ENCODE measurements at regions not wholly inside any gene's neighbourhood (a gene's known extent, or its start where the extent isn't known, plus 50 kb on each side); places are given as distances from the start of the nearest gene placed in this dataset.

DNA sequence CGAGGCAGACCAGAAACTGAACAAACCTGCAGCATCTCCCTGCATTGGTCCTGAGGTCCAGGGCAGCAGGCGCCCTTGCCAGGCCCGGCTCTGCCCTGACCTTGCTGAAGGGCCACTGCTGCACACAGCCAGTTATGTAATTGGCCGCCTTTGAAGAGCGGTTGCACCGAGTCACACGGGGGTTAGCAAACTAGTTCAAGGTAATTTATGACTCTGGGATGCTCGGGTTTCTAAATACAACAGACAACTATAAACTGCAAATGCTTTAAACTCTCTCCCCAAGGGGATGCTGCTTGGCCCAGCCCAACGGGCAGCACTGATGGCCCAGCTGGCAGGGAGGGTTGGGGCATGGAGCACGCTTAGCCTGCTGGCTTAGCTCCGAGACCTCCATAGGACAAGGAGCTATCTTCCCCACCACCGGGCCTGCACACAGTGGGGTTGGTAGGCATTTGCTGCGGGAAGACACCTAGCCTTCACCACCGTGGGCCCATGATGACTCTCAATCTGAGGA is 60.3 kb upstream of the IQSEC1 start:
- DNase-seq, result no peak

DNA sequence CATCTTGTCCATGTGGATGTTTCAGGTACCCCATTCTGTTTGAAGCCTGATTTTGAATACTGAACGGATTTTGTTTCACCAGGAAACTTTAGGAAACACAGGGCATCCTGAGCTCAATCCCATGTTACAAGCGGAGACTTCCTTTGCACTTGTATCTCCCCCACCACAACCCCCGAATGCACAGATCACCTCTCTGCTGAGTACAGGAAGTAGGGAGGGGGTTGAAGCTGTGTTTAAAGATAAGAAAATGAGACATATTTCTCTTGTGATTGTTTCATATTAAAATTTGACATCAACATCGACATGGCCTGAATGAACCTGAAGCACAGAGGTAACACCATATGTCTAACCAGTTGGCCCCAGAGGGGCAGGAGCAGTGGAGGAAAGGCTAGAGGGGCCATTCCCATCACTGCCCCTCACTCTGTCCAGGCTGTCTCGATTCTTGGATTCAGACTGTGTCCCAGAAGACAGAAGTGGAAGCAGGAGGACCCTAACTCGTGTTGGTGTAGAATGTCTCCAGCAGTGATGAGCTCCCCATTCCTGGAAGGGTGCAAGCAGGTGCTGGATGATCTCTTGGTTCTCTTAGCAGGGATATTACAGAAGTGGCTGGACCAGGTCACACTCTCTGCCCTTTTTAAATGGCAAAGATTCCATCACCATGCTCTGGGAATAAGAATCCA is 59.6 kb upstream of the IQSEC1 start:
- DNase-seq, result no peak

DNA sequence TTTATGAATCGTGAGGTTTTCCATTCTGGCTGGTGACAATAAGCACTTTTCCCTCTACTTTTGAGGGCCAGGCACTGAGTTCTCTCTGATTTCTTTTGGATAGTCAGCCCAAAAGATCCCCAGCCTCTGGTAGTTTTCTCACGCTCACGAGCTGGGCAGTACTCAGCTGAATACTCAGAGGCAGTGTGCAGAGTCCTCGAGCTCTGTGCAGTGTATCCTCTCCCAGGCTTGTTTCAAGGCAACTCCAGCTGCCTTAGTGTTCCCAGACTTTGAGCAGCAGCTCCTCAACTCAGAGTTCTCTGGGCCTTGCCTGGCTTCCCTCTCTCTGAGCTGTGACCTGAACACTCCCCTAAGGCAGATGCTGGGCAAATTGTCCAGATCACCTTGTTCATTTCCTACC is 59.1 kb upstream of the IQSEC1 start:
- no peak for DNase-seq

DNA sequence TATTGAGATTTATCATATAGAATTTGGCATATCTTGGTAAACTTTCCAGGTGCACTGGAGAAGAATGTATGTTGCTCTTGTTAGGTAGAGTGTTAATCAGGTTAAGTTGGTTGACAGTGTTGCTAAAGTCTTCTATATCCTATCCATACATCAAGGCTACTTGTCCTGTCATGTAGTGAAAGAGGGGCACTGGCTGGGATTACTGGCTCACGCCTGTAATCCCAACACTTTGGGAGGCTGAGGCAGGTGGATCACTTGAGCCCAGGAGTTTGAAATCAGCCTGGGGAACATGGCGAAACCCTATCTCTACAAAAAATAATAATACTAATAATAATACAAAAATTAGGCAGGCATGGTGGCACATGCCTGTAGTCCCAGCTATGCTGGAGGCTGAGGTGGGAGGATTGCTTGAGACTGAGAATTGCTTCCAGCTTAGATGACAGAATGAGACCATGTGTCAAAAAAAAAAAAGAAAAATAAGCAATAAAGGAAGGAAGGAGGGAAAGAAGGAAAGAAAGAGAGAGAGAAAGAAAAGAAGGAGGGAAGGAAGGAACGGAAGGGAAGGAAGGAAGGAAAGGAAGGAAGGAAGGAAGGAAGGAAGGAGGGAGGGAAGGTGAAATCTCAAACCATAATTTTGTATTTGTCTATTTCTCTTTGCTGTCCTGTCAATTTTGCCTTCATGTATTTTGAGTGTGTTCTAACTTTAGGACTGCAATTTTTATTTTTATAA is 57.4 kb upstream of the IQSEC1 start:
- DNase-seq, result no peak

DNA sequence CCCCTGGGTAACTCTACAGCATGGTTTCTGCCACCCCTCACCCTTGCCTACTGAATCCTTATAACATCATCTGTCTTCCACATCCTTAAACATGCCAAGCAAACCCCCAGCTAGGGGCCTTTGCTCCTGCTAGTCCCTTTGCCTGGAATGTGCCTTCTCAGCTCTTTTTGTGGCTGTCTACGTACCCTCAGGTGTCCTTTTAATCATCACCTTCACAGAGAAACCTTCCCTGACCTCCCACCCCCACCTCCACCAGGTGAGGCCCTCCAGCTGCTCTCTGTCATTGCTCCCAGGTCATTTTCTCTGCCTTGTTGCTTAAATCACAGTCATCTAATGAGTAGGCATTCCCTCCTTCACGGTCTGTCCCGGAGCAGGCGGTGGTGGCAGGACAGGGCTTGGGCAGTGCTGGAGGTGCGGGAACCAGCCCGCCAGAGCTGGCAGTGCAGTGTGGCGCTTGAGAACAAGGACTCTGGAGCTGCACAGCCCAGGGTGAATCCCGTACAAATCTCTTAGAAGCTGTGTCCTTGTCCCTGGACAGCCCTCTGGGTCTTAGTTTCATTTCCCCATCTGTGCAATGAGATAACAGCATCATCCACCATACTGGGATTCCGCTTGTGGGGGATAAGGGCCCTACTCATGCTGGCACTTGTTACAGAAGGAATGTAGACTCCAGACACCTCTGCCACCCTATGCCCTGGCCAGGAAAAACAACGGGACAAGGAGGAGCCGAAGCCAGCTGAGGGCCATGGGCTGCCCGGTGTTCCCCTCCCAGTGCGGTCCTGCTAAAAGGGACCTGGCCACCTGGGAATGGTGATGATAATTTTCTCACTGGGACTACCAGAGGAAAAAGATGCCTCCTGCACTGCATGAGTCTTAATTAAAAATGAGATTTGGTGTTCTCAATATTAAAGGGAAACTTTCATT is 52.1 kb upstream of the IQSEC1 start:
- DNase-seq, result peak in 1 of 3 experiments; percentile 2

DNA sequence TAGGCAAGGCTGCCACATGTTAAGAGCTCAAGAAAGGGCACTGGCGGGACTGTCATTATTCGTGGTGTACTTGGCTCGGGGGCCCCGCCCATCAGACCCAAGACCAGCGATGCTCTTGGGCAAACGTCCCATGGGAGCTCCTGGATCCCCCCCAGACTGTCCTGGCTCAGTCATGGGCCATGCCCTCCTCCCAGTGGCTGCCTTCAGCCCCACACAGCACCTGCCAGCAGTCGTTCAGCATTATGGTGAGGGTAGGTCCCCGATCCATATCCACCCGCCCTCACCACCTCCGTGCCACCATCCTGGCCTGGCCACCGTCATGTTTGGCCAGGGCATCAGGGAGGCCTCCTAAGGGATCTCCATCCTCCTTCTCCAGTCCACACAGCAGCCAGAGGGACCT is 51.4 kb upstream of the IQSEC1 start:
- no peak for DNase-seq

DNA sequence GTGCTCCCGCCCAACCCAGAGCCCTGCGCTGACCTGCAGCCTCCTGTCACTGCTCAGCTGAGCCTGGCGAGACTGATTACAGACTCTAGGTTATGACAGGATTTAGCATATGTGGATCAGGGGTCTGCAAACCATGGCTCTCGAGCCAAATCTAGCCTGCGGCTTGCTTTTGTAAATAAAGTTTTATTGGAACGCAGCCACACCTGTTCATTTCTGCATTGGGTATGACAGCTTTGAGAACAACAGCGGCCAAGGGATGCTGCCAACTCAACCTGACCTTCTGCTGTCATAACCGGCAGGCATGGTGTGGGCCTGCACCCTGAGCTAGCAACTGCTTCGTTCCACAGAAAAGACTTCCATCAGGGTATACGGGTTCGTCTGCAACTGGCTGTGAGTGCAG is 50.5 kb upstream of the IQSEC1 start:
- DNase-seq, result no peak

DNA sequence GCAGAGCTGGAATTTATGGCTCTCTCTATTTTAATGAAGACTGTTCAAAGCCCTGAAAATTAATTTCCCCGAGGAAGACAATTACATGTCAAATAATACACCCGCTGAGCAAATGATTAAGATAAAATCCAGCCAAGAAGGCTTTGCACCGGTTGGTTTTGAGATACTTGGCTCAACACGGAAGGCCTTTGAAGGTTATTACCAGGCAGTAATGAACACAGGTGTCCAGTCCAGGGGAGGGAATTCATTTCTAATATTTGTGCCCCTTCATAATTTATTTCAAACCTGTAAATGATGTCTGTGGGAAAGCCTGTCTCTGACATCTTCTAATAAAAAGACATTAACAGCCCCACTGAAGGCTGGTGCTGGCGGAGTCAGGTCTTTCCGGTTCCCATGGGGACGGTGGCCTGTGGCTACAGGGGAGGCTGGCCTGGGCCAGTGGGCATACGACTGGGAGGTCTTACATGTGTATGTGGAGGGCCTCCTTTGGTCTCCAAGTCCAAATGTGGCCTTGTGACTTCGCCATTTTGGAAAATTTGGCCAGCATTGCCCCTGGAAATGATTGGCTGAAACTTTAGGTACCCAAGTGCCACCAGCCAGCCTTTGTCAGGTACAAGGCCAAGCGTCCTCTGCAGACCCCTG is 49.9 kb upstream of the IQSEC1 start:
- peak in 2 of 3 experiments; percentile 53 to 80 for DNase-seq
